ENCODE measurements at regions not wholly inside any gene's neighbourhood (a gene's known extent, or its start where the extent isn't known, plus 50 kb on each side); places are given as distances from the start of the nearest gene placed in this dataset.
A peak's percentile ranks its signal among the peaks of the same experiment; 100 is the strongest.

DNA sequence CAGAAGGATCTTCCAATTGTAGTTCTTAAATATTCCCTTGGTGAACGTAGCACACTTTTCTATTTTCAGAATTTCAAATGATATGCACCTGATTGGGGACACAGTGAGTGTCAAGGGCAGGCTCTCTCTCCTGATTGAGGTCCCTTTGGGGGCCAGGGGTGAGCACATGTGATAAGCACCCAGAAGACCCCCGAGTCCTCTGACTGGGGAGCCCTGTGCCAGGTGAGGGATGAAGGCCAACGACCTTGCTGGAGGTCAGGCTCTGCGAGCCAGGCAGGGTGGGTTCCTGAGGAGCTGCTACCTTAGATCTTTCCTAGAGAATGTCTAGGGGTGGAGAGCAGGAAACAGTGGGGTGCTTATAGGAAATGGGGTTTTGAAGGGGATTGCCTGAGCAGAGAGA, 1253.9 kb downstream of the BRD1 start:
- no peak for DNase-seq (ENCODE audit: low spot score)
- Histone ChIP-seq H4K91ac (ENCODE audit: low read depth, low read length, poor library complexity) (no peak overlapping the region), H3K79me1 (ENCODE audit: low read depth, low read length) (peaks cover 4% of the 10 kb centered on the region), H2BK15ac (ENCODE audit: low read length) (no peak overlapping the region), H3K4ac (ENCODE audit: low read length) (no peak overlapping the region), H3K27me3 (ENCODE audit: control insufficient read depth in 3 of 3, insufficient read depth in 3 of 3, low read depth in 1 of 3, low read length in 3 of 3) (peaks cover 0 to 40% (median 0%) of the 10 kb centered on the region in 3 experiments), H3K9me3 (replicated peaks in 1 of 2; ENCODE audit: control insufficient read depth in 2 of 2, insufficient read depth in 1 of 2, low read depth in 1 of 2, low read length in 2 of 2) (peaks cover 4 to 8% of the 10 kb centered on the region in 2 donors), H3K36me3 (replicated peaks in 1 of 2; ENCODE audit: control insufficient read depth in 2 of 2, insufficient read depth in 2 of 2, low read length in 2 of 2) (peaks cover 0 to 2% of the 10 kb centered on the region in 2 donors), H3K4me3 (ENCODE audit: low read length in 2 of 2) (no peak overlapping the region), H2BK120ac (ENCODE audit: low read depth, low read length) (no peak overlapping the region), H3K4me1 (ENCODE audit: control insufficient read depth in 2 of 2, insufficient read depth in 1 of 2, low read depth in 1 of 2, low read length in 2 of 2) (peaks cover 0 to 16% of the 10 kb centered on the region in 2 donors), H3K14ac (ENCODE audit: low read length) (no peak overlapping the region), H4K8ac (ENCODE audit: low read depth, low read length) (no peak overlapping the region), H3K23ac (ENCODE audit: low read depth, low read length, poor library complexity) (no peak overlapping the region), H3K9ac (ENCODE audit: low read depth, low read length, poor library complexity) (no peak overlapping the region), H3K4me2 (ENCODE audit: insufficient read depth, low read length, poor library complexity, severe bottlenecking) (no peak overlapping the region), H2AFZ (ENCODE audit: low read length) (no peak overlapping the region), H2AK5ac (ENCODE audit: low read depth, low read length) (no peak overlapping the region), H2BK5ac (ENCODE audit: low read length) (no peak overlapping the region), H2BK12ac (ENCODE audit: low read length) (no peak overlapping the region), H3K27ac (replicated peaks; ENCODE audit: low read length) (no peak overlapping the region), H3K18ac (ENCODE audit: low read length) (no peak overlapping the region)
- no CpG with 5 or more reads among the region's 4 CpGs for WGBS, 2 donors (ENCODE audit: extremely low coverage in 2 of 2, insufficient read length in 2 of 2, insufficient replicate concordance in 1 of 2)

DNA sequence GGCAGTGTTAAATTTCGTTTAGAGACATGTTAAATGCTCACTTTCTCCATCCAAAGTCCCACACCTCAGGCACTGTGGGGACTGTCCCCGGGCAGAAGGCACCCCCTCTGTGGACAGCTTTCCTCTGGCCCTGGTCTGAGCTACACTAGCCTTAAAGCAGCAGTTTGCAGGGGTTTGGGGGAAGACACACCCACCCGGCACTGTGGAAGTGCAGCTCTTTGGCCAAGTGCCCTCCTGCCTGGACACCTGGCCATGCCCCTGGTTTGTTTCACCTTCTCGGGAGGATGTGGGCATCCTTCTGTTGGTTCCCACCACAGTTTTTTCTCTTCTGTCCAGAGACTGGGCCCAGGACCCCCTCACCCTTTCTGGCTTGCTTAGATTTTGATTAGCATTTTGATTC, 1254.7 kb downstream of the BRD1 start:
- H2BK5ac ChIP-seq (ENCODE audit: low read length) = no peak overlapping the region
- no peak overlapping the region for H2BK15ac ChIP-seq (ENCODE audit: low read length)
- H3K9me3 ChIP-seq (replicated peaks in 1 of 2; ENCODE audit: control insufficient read depth in 2 of 2, insufficient read depth in 1 of 2, low read depth in 1 of 2, low read length in 2 of 2) = peaks cover 4 to 8% of the 10 kb centered on the region in 2 donors
- H4K91ac ChIP-seq (ENCODE audit: low read depth, low read length, poor library complexity) = no peak overlapping the region
- H3K4ac ChIP-seq (ENCODE audit: low read length) = no peak overlapping the region
- no peak overlapping the region for H3K18ac ChIP-seq (ENCODE audit: low read length)
- DNase-seq (ENCODE audit: low spot score) = no peak
- no peak overlapping the region for H2AFZ ChIP-seq (ENCODE audit: low read length)
- peaks cover 0 to 2% of the 10 kb centered on the region in 2 donors for H3K36me3 ChIP-seq (replicated peaks in 1 of 2; ENCODE audit: control insufficient read depth in 2 of 2, insufficient read depth in 2 of 2, low read length in 2 of 2)
- no peak overlapping the region for H3K27ac ChIP-seq (replicated peaks; ENCODE audit: low read length)
- H4K8ac ChIP-seq (ENCODE audit: low read depth, low read length) = no peak overlapping the region
- H3K4me1 ChIP-seq (ENCODE audit: control insufficient read depth in 2 of 2, insufficient read depth in 1 of 2, low read depth in 1 of 2, low read length in 2 of 2) = peaks cover 0 to 9% of the 10 kb centered on the region in 2 donors
- H3K23ac ChIP-seq (ENCODE audit: low read depth, low read length, poor library complexity) = peak overlapping the region; percentile 23
- no peak overlapping the region for H2BK12ac ChIP-seq (ENCODE audit: low read length)
- peaks cover 0 to 34% (median 0%) of the 10 kb centered on the region in 3 experiments for H3K27me3 ChIP-seq (ENCODE audit: control insufficient read depth in 3 of 3, insufficient read depth in 3 of 3, low read depth in 1 of 3, low read length in 3 of 3)
- H3K9ac ChIP-seq (ENCODE audit: low read depth, low read length, poor library complexity) = no peak overlapping the region
- no peak overlapping the region for H3K4me2 ChIP-seq (ENCODE audit: insufficient read depth, low read length, poor library complexity, severe bottlenecking)
- no CpG with 5 or more reads among the region's 4 CpGs for WGBS, 2 donors (ENCODE audit: extremely low coverage in 2 of 2, insufficient read length in 2 of 2, insufficient replicate concordance in 1 of 2)
- H2AK5ac ChIP-seq (ENCODE audit: low read depth, low read length) = no peak overlapping the region
- H3K14ac ChIP-seq (ENCODE audit: low read length) = no peak overlapping the region
- H3K4me3 ChIP-seq (ENCODE audit: low read length in 2 of 2) = no peak overlapping the region
- H3K79me1 ChIP-seq (ENCODE audit: low read depth, low read length) = peaks cover 4% of the 10 kb centered on the region
- no peak overlapping the region for H2BK120ac ChIP-seq (ENCODE audit: low read depth, low read length)

DNA sequence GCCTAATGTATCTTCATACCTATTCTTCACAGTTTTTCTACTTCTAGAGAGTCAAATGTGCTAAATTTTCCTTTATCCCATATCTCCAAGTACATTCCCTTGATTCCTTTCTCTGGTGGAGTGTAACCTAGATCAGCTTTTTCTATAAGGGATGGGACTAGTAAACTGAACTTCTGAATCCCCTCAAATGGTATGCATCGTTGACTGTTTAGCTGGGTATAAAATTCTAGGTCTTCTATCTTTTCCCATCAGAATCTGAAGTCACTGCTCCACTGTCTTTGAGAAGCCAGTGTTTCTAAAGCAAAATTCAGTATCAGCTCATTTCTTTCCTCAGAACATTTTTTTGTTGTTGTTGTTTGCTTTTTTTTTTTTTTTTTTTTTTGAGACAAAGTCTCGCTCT, 1256.8 kb downstream of the BRD1 start:
- Histone ChIP-seq H3K79me1 (ENCODE audit: low read depth, low read length) (no peaks in the 10 kb centered on the region), H2BK15ac (ENCODE audit: low read length) (no peak overlapping the region), H3K14ac (ENCODE audit: low read length) (no peak overlapping the region), H2BK5ac (ENCODE audit: low read length) (no peak overlapping the region), H3K36me3 (replicated peaks in 1 of 2; ENCODE audit: control insufficient read depth in 2 of 2, insufficient read depth in 2 of 2, low read length in 2 of 2) (peaks cover 0 to 2% of the 10 kb centered on the region in 2 donors), H2BK12ac (ENCODE audit: low read length) (no peak overlapping the region), H4K8ac (ENCODE audit: low read depth, low read length) (no peak overlapping the region), H3K9ac (ENCODE audit: low read depth, low read length, poor library complexity) (no peak overlapping the region), H3K18ac (ENCODE audit: low read length) (no peak overlapping the region), H3K4me1 (ENCODE audit: control insufficient read depth in 2 of 2, insufficient read depth in 1 of 2, low read depth in 1 of 2, low read length in 2 of 2) (peaks cover 0 to 2% of the 10 kb centered on the region in 2 donors), H2BK120ac (ENCODE audit: low read depth, low read length) (no peak overlapping the region), H4K91ac (ENCODE audit: low read depth, low read length, poor library complexity) (no peak overlapping the region), H3K27me3 (ENCODE audit: control insufficient read depth in 3 of 3, insufficient read depth in 3 of 3, low read depth in 1 of 3, low read length in 3 of 3) (peaks cover 0 to 20% (median 0%) of the 10 kb centered on the region in 3 experiments), H3K9me3 (replicated peaks in 1 of 2; ENCODE audit: control insufficient read depth in 2 of 2, insufficient read depth in 1 of 2, low read depth in 1 of 2, low read length in 2 of 2) (peaks cover 4 to 10% of the 10 kb centered on the region in 2 donors), H3K23ac (ENCODE audit: low read depth, low read length, poor library complexity) (no peak overlapping the region), H3K4me3 (ENCODE audit: low read length in 2 of 2) (no peak overlapping the region), H2AFZ (ENCODE audit: low read length) (no peak overlapping the region), H3K4ac (ENCODE audit: low read length) (no peak overlapping the region), H3K4me2 (ENCODE audit: insufficient read depth, low read length, poor library complexity, severe bottlenecking) (no peak overlapping the region), H2AK5ac (ENCODE audit: low read depth, low read length) (no peak overlapping the region), H3K27ac (replicated peaks; ENCODE audit: low read length) (no peak overlapping the region)
- DNase-seq (ENCODE audit: low spot score) = no peak
- WGBS, 2 donors (ENCODE audit: extremely low coverage in 2 of 2, insufficient read length in 2 of 2, insufficient replicate concordance in 1 of 2) = no CpG with 5 or more reads among the region's 2 CpGs

DNA sequence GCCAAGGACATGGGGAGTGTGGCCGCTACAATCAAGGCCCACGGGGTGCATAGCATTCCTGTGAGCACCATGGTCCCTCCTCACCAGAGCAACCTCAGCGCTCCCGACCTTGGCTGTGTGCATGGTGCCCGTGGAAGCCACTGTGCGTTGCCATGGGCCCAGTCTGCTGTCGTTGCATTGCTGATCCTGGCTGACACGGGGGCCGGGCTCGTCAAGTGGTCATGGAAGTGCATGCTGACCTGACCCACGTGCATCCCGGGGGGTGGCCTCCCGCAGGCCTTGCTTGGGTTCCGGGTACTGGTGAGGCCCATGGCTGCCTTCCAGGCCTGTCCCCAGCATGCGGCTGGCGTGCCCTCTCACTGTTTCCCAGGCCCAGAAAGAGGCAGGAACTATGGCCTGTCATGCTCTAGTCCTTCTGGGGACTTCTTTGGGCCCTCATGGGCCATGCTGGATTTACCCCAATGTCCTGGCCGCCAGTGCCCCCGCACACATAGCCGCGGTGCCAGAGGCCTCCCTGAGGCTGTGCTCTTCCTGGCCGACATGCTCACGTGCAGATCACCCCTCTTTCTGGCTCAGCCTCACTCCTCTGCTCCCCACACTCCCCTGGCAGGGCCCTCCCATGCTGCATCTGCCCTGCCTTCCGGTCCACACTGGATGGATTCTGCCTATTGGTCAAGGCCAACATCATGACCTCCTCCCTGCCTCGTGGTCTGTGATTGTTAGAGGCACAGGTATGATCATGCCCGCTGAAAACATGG, 1258.0 kb downstream of the BRD1 start:
- peaks cover 0 to 2% of the 10 kb centered on the region in 2 donors for H3K36me3 ChIP-seq (replicated peaks in 1 of 2; ENCODE audit: control insufficient read depth in 2 of 2, insufficient read depth in 2 of 2, low read length in 2 of 2)
- no peak overlapping the region for H2BK5ac ChIP-seq (ENCODE audit: low read length)
- H2AK5ac ChIP-seq (ENCODE audit: low read depth, low read length) = no peak overlapping the region
- H3K27ac ChIP-seq (replicated peaks; ENCODE audit: low read length) = no peak overlapping the region
- H3K4me1 ChIP-seq (ENCODE audit: control insufficient read depth in 2 of 2, insufficient read depth in 1 of 2, low read depth in 1 of 2, low read length in 2 of 2) = peaks cover 0 to 2% of the 10 kb centered on the region in 2 donors
- peak overlapping the region; percentile 6 for H4K91ac ChIP-seq (ENCODE audit: low read depth, low read length, poor library complexity)
- H3K9me3 ChIP-seq (replicated peaks in 1 of 2; ENCODE audit: control insufficient read depth in 2 of 2, insufficient read depth in 1 of 2, low read depth in 1 of 2, low read length in 2 of 2) = peaks cover 4 to 10% of the 10 kb centered on the region in 2 donors
- no peak for DNase-seq (ENCODE audit: low spot score)
- H3K18ac ChIP-seq (ENCODE audit: low read length) = peak overlapping the region; percentile 15
- H3K4ac ChIP-seq (ENCODE audit: low read length) = no peak overlapping the region
- no peak overlapping the region for H2BK120ac ChIP-seq (ENCODE audit: low read depth, low read length)
- no peak overlapping the region for H3K4me2 ChIP-seq (ENCODE audit: insufficient read depth, low read length, poor library complexity, severe bottlenecking)
- H3K14ac ChIP-seq (ENCODE audit: low read length) = no peak overlapping the region
- WGBS, 2 donors (ENCODE audit: extremely low coverage in 2 of 2, insufficient read length in 2 of 2, insufficient replicate concordance in 1 of 2) = no CpG with 5 or more reads among the region's 25 CpGs
- peak overlapping the region in 1 of 2 donors; percentile 58 for H3K4me3 ChIP-seq (ENCODE audit: low read length in 2 of 2)
- H3K23ac ChIP-seq (ENCODE audit: low read depth, low read length, poor library complexity) = peak overlapping the region; percentile 90
- H4K8ac ChIP-seq (ENCODE audit: low read depth, low read length) = peak overlapping the region; percentile 87
- H3K9ac ChIP-seq (ENCODE audit: low read depth, low read length, poor library complexity) = no peak overlapping the region
- no peak overlapping the region for H2AFZ ChIP-seq (ENCODE audit: low read length)
- no peak overlapping the region for H2BK12ac ChIP-seq (ENCODE audit: low read length)
- no peaks in the 10 kb centered on the region for H3K79me1 ChIP-seq (ENCODE audit: low read depth, low read length)
- no peak overlapping the region for H2BK15ac ChIP-seq (ENCODE audit: low read length)
- peaks cover 0 to 16% (median 0%) of the 10 kb centered on the region in 3 experiments for H3K27me3 ChIP-seq (ENCODE audit: control insufficient read depth in 3 of 3, insufficient read depth in 3 of 3, low read depth in 1 of 3, low read length in 3 of 3)
